ENCODE measurements at regions not wholly inside any gene's neighbourhood (a gene's known extent, or its start where the extent isn't known, plus 50 kb on each side); places are given as distances from the start of the nearest gene placed in this dataset.

DNA sequence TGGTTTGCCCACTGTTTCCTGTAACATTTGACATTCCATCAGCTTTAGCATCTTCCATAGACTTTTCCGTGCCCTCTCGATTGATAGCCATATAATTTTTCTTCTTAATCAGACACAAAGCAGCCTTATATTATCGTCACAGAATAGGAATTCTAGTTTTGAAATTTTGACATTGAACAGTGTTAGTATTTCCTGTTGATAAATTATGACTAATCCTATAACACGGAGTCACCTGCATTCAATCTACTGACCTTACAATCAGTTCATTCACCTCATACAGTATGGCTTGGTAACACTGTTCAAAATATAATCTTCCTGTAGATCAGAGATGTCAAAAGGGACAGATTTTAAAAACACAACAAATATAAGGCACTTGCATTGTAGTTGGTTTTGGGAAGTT lies 423.7 kb downstream of the C3orf38 start:
- H3K27me3 Mint-ChIP-seq, result no peaks in the 10 kb centered on the region
- no peak overlapping the region for H3K4me3 Mint-ChIP-seq
- H3K9me3 ChIP-seq (ENCODE audit: control insufficient read depth, low read length, poor library complexity, severe bottlenecking), result no peaks in the 10 kb centered on the region
- no peak overlapping the region for H3K27ac Mint-ChIP-seq
- ATAC-seq (no peak), DNase-seq (no peak)
- peaks cover 2% of the 10 kb centered on the region for H3K36me3 Mint-ChIP-seq (ENCODE audit: low read depth)
- no peaks in the 10 kb centered on the region for H3K4me1 Mint-ChIP-seq

DNA sequence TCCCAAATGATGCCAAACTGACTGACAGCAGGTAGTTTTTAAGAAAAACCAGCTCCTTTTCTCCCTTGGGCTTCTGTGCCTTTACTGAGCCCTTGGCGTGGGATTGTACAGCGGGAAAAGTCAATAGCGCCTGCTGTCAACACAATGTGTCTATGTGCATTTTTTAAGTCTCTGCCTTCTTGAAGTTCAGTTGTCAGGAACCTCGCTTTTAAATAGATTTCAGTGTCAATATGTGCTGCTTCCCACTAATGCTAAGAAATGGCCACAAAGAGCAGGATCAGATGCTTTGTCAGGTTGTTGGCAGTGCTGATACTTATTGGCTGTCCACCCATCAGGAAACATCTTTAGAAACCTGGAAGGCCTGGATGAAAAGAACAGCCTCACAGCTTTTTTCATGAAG lies 424.4 kb downstream of the C3orf38 start:
- no peak overlapping the region for H3K4me3 Mint-ChIP-seq
- peaks cover 2% of the 10 kb centered on the region for H3K36me3 Mint-ChIP-seq (ENCODE audit: low read depth)
- ATAC-seq (no peak), DNase-seq (no peak)
- H3K27me3 Mint-ChIP-seq, result no peaks in the 10 kb centered on the region
- no peak overlapping the region for H3K27ac Mint-ChIP-seq
- H3K4me1 Mint-ChIP-seq, result no peaks in the 10 kb centered on the region
- peaks cover 2% of the 10 kb centered on the region for H3K9me3 ChIP-seq (ENCODE audit: control insufficient read depth, low read length, poor library complexity, severe bottlenecking)

DNA sequence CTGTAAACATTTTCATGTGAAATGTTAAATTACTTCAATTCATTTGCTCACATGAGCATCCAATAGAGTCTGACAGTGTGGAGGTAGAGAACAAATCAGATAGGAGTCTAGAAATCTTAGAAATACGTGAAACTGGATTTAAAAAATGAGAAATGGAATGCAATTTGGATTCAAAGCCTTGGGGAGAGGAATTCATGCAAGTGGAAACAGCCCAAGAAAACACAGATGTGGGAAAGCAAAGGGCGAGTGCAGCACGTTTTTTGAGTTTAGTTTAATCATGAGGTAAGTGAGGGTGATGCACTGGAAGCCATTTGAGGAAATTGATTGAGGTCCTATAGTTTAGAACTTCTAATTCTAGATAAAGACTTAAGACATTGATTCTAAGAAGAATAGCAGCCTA lies 434.7 kb downstream of the C3orf38 start:
- Mint-ChIP-seq H3K27me3 (no peaks in the 10 kb centered on the region), H3K4me1 (no peaks in the 10 kb centered on the region), H3K4me3 (no peak overlapping the region), H3K27ac (no peak overlapping the region), H3K36me3 (ENCODE audit: low read depth) (no peaks in the 10 kb centered on the region)
- no peak for DNase-seq
- no peak for ATAC-seq
- H3K9me3 ChIP-seq (ENCODE audit: control insufficient read depth, low read length, poor library complexity, severe bottlenecking), result no peaks in the 10 kb centered on the region

DNA sequence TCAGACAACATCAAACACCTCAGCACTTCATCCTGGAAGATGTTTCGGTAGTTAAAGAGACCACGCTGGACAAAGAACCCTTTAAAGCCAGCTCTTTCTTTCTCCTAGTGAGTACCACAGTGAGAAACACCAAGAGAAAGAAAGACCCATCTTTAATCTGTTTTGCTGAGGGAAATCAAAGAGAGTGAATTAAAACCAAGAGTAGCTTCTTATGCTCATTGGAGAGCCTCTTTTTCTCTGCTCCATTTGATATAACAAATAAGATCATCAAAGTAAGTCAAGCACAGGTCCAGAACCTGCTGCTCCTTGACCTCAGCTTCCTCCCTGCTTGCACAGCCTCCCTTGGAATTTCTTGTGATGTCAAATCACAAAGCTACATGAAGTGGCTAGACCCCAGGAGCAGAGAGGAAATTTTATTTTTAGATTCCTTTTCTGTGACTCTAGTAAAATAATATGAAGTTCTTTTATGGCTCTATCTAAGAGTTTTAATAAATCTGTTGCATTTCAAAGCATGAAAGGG lies 436.4 kb downstream of the C3orf38 start:
- H3K36me3 Mint-ChIP-seq (ENCODE audit: low read depth), result no peaks in the 10 kb centered on the region
- DNase-seq (no peak), ATAC-seq (no peak)
- H3K4me3 Mint-ChIP-seq, result no peak overlapping the region
- H3K27ac Mint-ChIP-seq, result no peak overlapping the region
- no peaks in the 10 kb centered on the region for H3K27me3 Mint-ChIP-seq
- H3K9me3 ChIP-seq (ENCODE audit: control insufficient read depth, low read length, poor library complexity, severe bottlenecking), result no peaks in the 10 kb centered on the region
- no peaks in the 10 kb centered on the region for H3K4me1 Mint-ChIP-seq

DNA sequence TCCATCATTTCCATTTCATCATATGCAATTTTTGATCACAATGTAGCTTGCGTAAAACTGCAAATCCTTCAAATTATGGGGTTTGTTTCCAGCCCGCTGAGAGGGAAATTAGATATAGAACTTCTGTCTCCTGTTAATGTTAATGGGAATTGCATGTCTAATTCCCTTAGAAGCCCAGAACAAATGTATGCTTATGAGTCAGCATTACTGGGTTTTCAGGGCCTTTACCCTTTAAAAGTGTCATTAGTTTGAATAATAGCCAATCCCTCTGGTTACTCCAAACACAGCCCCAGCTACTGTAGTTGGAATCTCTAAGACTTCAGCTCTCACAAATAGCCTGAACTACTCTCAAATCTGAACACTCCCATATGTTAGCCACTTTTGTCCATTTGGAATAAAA lies 439.4 kb downstream of the C3orf38 start:
- H3K4me1 Mint-ChIP-seq, result no peaks in the 10 kb centered on the region
- H3K36me3 Mint-ChIP-seq (ENCODE audit: low read depth), result no peaks in the 10 kb centered on the region
- H3K9me3 ChIP-seq (ENCODE audit: control insufficient read depth, low read length, poor library complexity, severe bottlenecking), result no peaks in the 10 kb centered on the region
- H3K27ac Mint-ChIP-seq, result no peak overlapping the region
- no peak overlapping the region for H3K4me3 Mint-ChIP-seq
- ATAC-seq (no peak), DNase-seq (no peak)
- H3K27me3 Mint-ChIP-seq, result no peaks in the 10 kb centered on the region

DNA sequence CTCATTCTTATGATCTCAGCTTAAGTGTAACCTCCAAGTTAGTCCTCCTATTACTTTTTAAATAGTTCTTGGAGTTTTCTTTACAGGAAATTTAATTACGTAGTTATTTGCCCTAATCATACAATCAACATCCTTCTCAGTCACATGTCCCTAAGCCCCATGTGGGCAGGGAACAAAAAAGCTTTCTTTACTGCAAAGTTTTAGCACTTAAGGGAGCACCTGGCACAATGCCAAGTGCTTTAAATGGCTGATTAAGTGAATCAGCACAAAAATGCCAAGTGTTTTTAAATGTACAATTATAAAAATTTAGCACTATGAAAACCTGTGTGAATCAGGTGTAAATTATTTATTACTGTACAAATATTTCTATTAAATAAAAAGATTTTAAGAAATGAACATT lies 445.3 kb downstream of the C3orf38 start:
- H3K27me3 Mint-ChIP-seq, result no peaks in the 10 kb centered on the region
- no peak overlapping the region for H3K4me3 Mint-ChIP-seq
- H3K27ac Mint-ChIP-seq, result no peak overlapping the region
- ATAC-seq (no peak), DNase-seq (no peak)
- no peaks in the 10 kb centered on the region for H3K4me1 Mint-ChIP-seq
- no peaks in the 10 kb centered on the region for H3K36me3 Mint-ChIP-seq (ENCODE audit: low read depth)
- H3K9me3 ChIP-seq (ENCODE audit: control insufficient read depth, low read length, poor library complexity, severe bottlenecking), result no peaks in the 10 kb centered on the region

DNA sequence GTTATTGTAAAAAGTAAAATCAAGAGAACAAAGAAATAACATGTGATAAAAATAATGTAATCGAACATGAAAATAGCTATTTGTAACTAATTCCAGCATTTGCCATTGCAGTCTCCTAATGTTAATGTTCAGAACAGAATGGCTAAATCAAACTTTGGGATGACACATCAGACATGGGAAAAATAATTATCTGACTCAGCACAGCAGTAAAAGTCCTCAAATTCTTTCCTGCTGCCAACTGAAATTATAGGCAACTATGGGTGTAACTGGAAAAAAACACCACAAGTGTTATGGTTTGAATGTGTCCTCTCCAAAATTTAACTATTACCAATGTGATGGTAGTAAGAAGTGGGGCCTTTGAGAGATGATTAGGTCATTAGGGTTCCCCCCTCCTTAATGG lies 446.7 kb downstream of the C3orf38 start:
- ATAC-seq (no peak), DNase-seq (no peak)
- no peaks in the 10 kb centered on the region for H3K9me3 ChIP-seq (ENCODE audit: control insufficient read depth, low read length, poor library complexity, severe bottlenecking)
- Mint-ChIP-seq H3K27me3 (no peaks in the 10 kb centered on the region), H3K36me3 (ENCODE audit: low read depth) (no peaks in the 10 kb centered on the region), H3K27ac (no peak overlapping the region), H3K4me3 (no peak overlapping the region), H3K4me1 (no peaks in the 10 kb centered on the region)

DNA sequence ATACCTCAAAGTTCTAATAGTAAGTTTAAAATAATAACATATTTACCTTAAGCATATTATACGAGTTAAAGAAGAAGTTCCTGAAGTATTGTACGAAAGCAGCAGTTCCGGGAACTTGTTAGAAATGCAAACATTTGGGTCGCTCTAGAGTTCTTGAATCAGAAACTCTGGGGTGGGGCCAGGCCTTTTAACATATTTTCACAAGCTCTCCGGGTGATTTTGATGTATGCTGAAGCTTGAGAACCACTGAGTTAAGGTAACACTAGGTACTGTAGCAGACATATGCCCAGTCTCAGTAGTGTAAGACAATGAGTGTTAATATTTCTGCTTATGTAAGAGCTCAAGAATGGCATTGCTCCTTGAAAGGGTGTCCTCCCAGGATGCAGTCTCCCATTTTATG lies 461.1 kb downstream of the C3orf38 start:
- H3K4me3 Mint-ChIP-seq, result no peak overlapping the region
- no peaks in the 10 kb centered on the region for H3K9me3 ChIP-seq (ENCODE audit: control insufficient read depth, low read length, poor library complexity, severe bottlenecking)
- no peaks in the 10 kb centered on the region for H3K27me3 Mint-ChIP-seq
- no peaks in the 10 kb centered on the region for H3K36me3 Mint-ChIP-seq (ENCODE audit: low read depth)
- H3K4me1 Mint-ChIP-seq, result no peaks in the 10 kb centered on the region
- DNase-seq (no peak), ATAC-seq (no peak)
- no peak overlapping the region for H3K27ac Mint-ChIP-seq

DNA sequence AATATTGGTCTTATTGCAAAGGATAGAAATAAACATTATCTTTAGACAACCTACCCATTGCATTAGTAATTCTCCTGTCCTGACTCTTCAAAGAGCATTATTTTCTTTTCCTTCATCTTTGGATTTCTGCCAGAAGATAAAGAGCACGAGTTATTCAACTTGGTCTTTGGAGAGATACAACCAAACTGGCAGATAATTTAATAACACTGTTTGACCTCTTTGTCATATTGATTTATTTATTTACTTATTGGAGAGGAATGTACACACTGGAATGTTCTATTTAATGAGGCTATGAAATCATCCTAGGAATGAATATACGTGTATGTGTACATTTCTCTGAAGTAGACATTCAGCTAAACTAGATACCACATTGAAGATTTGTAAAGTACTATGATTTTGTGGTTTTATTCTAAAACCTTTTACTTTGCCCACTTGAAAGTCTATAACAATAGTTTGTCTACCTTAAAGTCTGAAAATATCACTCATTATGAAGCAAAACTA lies 462.1 kb downstream of the C3orf38 start:
- no peak overlapping the region for H3K4me3 Mint-ChIP-seq
- no peak for DNase-seq
- no peaks in the 10 kb centered on the region for H3K36me3 Mint-ChIP-seq (ENCODE audit: low read depth)
- no peaks in the 10 kb centered on the region for H3K9me3 ChIP-seq (ENCODE audit: control insufficient read depth, low read length, poor library complexity, severe bottlenecking)
- no peak overlapping the region for H3K27ac Mint-ChIP-seq
- ATAC-seq, result no peak
- H3K27me3 Mint-ChIP-seq, result no peaks in the 10 kb centered on the region
- H3K4me1 Mint-ChIP-seq, result no peaks in the 10 kb centered on the region

DNA sequence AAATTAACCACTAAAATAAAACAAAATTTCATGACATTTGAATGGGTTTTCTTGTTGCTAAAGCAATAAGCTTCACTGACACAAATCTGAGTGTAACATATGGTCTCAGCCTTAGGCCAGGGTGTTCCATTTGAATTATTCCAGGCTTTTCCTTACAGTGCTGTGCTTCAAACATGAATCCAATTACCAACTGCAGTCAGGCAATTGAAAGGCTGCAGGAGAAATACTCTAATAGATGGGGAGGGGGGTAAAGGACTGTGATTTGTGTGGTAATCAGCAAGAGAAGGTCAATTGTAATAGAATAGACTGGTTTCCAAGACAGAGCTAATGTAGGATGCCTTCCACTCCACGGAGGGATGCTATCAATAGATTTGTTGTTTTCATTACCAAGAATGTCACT lies 466.7 kb downstream of the C3orf38 start:
- ATAC-seq (no peak), DNase-seq (no peak)
- Mint-ChIP-seq H3K27ac (no peak overlapping the region), H3K4me1 (no peaks in the 10 kb centered on the region), H3K27me3 (no peaks in the 10 kb centered on the region), H3K4me3 (no peak overlapping the region), H3K36me3 (ENCODE audit: low read depth) (no peaks in the 10 kb centered on the region)
- H3K9me3 ChIP-seq (ENCODE audit: control insufficient read depth, low read length, poor library complexity, severe bottlenecking), result no peaks in the 10 kb centered on the region

DNA sequence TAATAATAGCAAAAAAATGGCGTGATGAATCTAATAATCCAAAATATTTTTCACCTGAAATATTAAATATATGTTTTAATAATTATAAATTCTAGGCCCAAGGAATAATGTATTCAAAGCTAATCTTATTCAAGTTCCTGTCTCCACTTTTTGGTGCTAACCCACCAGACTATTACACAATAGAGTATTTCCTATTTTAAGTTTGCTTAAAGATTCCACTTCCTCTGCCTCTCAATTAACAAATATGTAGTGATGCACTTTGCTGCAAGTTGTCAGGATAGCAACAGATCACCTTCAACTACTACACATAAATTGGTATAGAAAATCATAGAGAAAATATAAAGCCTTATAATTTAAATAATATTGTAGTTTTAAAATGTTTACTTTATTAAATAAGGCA lies 467.5 kb downstream of the C3orf38 start:
- ATAC-seq, result no peak
- H3K27ac Mint-ChIP-seq, result no peak overlapping the region

DNA sequence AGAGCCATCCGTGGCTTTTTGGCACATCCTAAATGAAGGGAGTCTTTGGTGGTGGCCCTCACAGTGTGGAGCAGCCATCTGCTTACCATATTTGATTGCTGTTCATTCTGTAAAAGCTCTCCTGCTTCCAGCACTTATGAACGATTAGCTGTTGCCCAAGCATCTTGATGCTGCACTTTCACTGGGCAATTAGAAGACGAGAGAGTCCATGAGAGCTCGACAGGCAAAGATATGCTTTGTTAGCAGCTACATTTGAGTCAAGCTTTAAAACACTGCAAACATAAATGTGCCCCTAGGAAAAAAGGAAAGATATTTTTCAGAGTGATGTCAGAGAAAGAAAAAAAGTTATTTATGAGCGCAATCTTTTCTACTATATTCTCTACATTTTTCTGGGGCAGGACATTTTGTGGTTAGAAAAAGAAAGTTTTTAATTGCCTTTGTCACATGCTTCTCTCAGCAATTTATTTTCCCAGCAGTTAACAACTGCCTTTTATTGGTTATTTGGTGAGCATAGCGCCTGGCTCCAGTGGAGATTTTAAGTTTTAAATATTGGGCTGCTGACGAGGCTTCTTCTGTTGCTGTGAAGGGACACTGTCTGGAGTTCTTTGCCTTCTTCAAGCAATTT lies 468.4 kb downstream of the C3orf38 start:
- H3K9me3 ChIP-seq (ENCODE audit: control insufficient read depth, low read length, poor library complexity, severe bottlenecking), result no peaks in the 10 kb centered on the region
- no peaks in the 10 kb centered on the region for H3K4me1 Mint-ChIP-seq
- no peaks in the 10 kb centered on the region for H3K36me3 Mint-ChIP-seq (ENCODE audit: low read depth)
- ATAC-seq (no peak), DNase-seq (no peak)
- H3K4me3 Mint-ChIP-seq, result no peak overlapping the region
- H3K27me3 Mint-ChIP-seq, result no peaks in the 10 kb centered on the region
- no peak overlapping the region for H3K27ac Mint-ChIP-seq

More for the DNA sequence above, 467.5 kb downstream of the C3orf38 start:
- no peaks in the 10 kb centered on the region for H3K27me3 Mint-ChIP-seq
- no peaks in the 10 kb centered on the region for H3K36me3 Mint-ChIP-seq (ENCODE audit: low read depth)
- no peaks in the 10 kb centered on the region for H3K9me3 ChIP-seq (ENCODE audit: control insufficient read depth, low read length, poor library complexity, severe bottlenecking)
- no peaks in the 10 kb centered on the region for H3K4me1 Mint-ChIP-seq
- no peak for DNase-seq
- no peak overlapping the region for H3K4me3 Mint-ChIP-seq

DNA sequence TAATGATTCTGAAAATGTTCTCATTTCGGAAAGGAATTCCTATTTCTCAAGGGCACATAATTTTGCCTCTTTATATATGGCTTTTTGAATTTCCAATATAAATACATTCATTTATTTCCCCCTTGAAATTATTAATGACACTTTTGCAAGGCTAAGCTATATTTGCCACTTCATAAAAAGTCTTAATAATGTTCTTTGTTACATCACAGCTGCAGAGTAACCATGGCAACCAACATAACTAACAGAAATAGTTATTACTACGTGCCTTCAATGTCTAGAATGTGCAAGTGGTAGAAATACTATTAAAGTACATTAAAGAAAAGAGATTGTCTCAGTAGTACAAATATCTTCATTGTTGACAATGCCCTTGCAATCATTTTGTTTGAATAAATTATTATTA lies 471.8 kb downstream of the C3orf38 start:
- Mint-ChIP-seq H3K27me3 (no peaks in the 10 kb centered on the region), H3K4me3 (no peak overlapping the region), H3K36me3 (ENCODE audit: low read depth) (no peaks in the 10 kb centered on the region), H3K4me1 (no peaks in the 10 kb centered on the region), H3K27ac (no peak overlapping the region)
- DNase-seq (no peak), ATAC-seq (no peak)
- H3K9me3 ChIP-seq (ENCODE audit: control insufficient read depth, low read length, poor library complexity, severe bottlenecking), result no peaks in the 10 kb centered on the region

DNA sequence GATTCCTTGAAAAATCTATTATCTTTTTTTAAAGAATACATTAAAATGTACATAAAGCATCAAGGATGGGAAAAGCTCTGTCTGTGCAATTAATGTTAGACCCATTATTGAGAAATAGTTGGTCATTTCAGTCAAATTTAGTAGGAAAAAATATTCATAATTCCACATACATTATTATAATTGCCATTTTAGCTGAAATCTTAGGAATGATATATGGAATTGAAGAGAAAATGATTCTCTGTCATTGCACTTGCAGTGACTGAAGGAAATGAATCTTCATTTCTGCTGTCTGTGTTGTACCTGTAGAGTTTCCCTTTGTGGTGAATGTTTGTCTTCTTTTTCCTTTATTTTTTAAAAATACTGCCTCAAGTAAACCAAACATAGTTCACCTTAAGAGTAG lies 473.9 kb downstream of the C3orf38 start:
- Mint-ChIP-seq H3K4me1 (no peaks in the 10 kb centered on the region), H3K27me3 (no peaks in the 10 kb centered on the region), H3K27ac (no peak overlapping the region), H3K4me3 (no peak overlapping the region), H3K36me3 (ENCODE audit: low read depth) (no peaks in the 10 kb centered on the region)
- DNase-seq, result no peak
- no peaks in the 10 kb centered on the region for H3K9me3 ChIP-seq (ENCODE audit: control insufficient read depth, low read length, poor library complexity, severe bottlenecking)
- no peak for ATAC-seq
